Tibial nerve (tissue), 4 donors: ENCODE measurements at regions not wholly inside any gene's neighbourhood (a gene's known extent, or its start where the extent isn't known, plus 50 kb on each side); places are given as distances from the start of the nearest gene placed in this dataset.

Source experiments
- CTCF ChIP-seq, 5 experiments: fragments of 200-600 bp in 3 of 5; fragments of 450-650 bp in 2 of 5; sonication (generic) in 3 of 5; IDR thresholded peaks; one replicate each; pipeline ENCODE4 v1.5.1; 2016 to 2019; ENCODE audit warnings: antibody characterized with exemption in 5 of 5, mild to moderate bottlenecking in 3 of 5, moderate library complexity in 2 of 5
- EP300 ChIP-seq, 2 donors: sonication (generic); formaldehyde crosslinking; IDR thresholded peaks; one replicate each; pipeline ENCODE4 v1.6.1; 2017; ENCODE audit warnings: antibody characterized with exemption in 2 of 2, mild to moderate bottlenecking in 1 of 2

DNA sequence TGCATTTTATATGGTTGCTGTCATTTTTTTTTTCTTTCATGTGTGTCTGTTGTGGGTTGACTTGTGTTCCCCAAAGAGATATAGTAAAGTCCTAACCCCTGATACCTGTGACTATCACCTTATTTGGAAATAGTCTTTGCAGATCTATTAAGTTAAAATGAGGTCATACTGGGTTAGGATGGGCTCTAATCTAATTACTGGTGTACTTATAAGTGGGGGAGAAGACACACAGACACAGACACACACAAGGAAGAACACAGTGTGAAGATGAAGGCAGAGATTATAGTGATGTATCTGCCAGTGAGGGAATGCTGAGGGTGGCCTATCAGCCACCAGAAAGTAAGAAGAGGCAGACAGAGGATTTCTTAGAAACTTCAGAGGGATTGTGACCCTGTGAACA lies 318.4 kb upstream of the ATP2B1 start:
- no peak for TF ChIP-seq CTCF (IDR thresholded peaks at IDR 0.05)
- no peak for TF ChIP-seq EP300 (IDR thresholded peaks at IDR 0.05)
